Peyer's patch (tissue), 4 donors: ENCODE measurements at regions not wholly inside any gene's neighbourhood (a gene's known extent, or its start where the extent isn't known, plus 50 kb on each side); places are given as distances from the start of the nearest gene placed in this dataset.

Experiments used
- DNase-seq, 3 donors: peaks; one replicate each; pipeline ENCODE4 v3.0.0-alpha.2; 2017 to 2019
- H3K27ac ChIP-seq, 4 donors: fragments of 200-600 bp; sonication (generic); one replicate each; pipeline ENCODE4 v1.5.1; 2016 to 2019
- H3K27me3 ChIP-seq, 2 donors: fragments of 200-600 bp; sonication (generic); one replicate each; pipeline ENCODE4 v1.5.1; 2019
- H3K36me3 ChIP-seq, 3 donors: fragments of 200-600 bp; sonication (generic); one replicate each; pipeline ENCODE4 v1.5.1; 2016 to 2019
- H3K4me1 ChIP-seq, 4 donors: fragments of 200-600 bp; sonication (generic); one replicate each; pipeline ENCODE4 v1.5.1; 2016 to 2019
- H3K4me3 ChIP-seq, 4 donors: fragments of 200-600 bp; sonication (generic); 1 replicate in 3 of 4; 2 replicates in 1 of 4; pipeline ENCODE4 v1.5.1; 2016 to 2019; ENCODE audit warnings: mild to moderate bottlenecking in 1 of 4
- H3K9me3 ChIP-seq, 4 donors: fragments of 200-600 bp; sonication (generic); one replicate each; pipeline ENCODE4 v1.5.1; 2016 to 2019; ENCODE audit warnings: mild to moderate bottlenecking in 1 of 4
- POLR2A ChIP-seq, 2 donors: fragments of 450-650 bp; IDR thresholded peaks; one replicate each; pipeline ENCODE4 v1.5.1; 2017; ENCODE audit warnings: antibody characterized with exemption in 2 of 2, mild to moderate bottlenecking in 2 of 2, moderate library complexity in 2 of 2
- TF ChIP-seq, protein P1 (sequence below), 6 experiments: fragments of 450-650 bp in 4 of 6; fragments of 200-600 bp in 2 of 6; sonication (generic) in 1 of 6; IDR thresholded peaks; one replicate each; pipeline ENCODE4 v1.5.1; 2017 to 2019; ENCODE audit warnings: antibody characterized with exemption in 6 of 6, mild to moderate bottlenecking in 3 of 6, moderate library complexity in 1 of 6

DNA sequence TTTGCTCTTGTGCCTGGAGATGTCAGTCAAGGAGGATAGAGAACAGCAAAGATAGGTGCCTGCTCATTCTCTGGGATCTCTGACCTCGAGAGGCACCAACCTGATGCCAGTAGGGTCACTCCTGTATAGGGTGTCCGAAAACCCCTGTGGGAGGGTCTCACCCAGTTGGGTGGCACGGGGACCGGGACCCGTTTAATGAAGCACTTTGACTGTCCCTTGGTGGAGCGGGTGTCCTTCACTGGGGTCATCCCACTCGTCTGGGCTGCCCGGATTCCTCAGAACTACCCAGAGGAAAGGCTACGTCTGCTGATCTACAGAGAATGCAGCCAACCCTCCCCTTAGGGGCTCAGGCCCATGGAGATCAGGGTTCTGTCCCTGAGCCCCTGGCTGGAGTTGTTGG lies 157.6 kb downstream of the CAPZA3 start:
- H3K27ac ChIP-seq = no peak overlapping the region
- H3K27me3 ChIP-seq = no peaks in the 10 kb centered on the region
- no peaks in the 10 kb centered on the region for H3K36me3 ChIP-seq
- no peaks in the 10 kb centered on the region for H3K9me3 ChIP-seq
- no peak overlapping the region for H3K4me3 ChIP-seq
- H3K4me1 ChIP-seq = no peaks in the 10 kb centered on the region
- no peak for DNase-seq
- TF ChIP-seq POLR2A (IDR thresholded peaks at IDR 0.05) = no peak
- TF ChIP-seq, protein P1, sequence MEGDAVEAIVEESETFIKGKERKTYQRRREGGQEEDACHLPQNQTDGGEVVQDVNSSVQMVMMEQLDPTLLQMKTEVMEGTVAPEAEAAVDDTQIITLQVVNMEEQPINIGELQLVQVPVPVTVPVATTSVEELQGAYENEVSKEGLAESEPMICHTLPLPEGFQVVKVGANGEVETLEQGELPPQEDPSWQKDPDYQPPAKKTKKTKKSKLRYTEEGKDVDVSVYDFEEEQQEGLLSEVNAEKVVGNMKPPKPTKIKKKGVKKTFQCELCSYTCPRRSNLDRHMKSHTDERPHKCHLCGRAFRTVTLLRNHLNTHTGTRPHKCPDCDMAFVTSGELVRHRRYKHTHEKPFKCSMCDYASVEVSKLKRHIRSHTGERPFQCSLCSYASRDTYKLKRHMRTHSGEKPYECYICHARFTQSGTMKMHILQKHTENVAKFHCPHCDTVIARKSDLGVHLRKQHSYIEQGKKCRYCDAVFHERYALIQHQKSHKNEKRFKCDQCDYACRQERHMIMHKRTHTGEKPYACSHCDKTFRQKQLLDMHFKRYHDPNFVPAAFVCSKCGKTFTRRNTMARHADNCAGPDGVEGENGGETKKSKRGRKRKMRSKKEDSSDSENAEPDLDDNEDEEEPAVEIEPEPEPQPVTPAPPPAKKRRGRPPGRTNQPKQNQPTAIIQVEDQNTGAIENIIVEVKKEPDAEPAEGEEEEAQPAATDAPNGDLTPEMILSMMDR (IDR thresholded peaks at IDR 0.05) = no peak

DNA sequence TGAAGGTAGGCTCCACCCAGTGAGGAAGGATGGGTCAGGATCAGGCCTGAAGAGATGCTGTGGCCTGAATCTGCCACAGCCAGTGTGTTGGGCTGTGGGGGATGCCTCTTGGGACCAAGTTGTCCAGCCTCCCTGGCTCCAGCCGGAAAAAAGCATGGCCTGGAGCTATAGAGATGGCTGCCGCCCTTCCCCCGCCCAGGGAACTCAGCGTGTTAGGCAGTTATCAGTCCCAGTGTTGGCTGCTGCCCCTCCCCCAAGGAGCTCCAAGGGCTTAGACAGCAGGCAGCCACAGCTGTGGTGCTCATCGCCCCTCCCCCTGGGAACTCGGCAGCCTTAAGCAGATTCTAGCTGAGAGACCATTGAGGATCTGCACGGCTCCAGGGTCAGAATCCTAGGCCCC lies 158.0 kb downstream of the CAPZA3 start:
- H3K36me3 ChIP-seq = no peaks in the 10 kb centered on the region
- H3K9me3 ChIP-seq = no peaks in the 10 kb centered on the region
- no peak overlapping the region for H3K27ac ChIP-seq
- no peak for TF ChIP-seq POLR2A (IDR thresholded peaks at IDR 0.05)
- TF ChIP-seq, protein P1 (IDR thresholded peaks at IDR 0.05) = no peak
- no peak overlapping the region for H3K4me3 ChIP-seq
- no peak for DNase-seq
- no peaks in the 10 kb centered on the region for H3K27me3 ChIP-seq
- H3K4me1 ChIP-seq = no peaks in the 10 kb centered on the region

DNA sequence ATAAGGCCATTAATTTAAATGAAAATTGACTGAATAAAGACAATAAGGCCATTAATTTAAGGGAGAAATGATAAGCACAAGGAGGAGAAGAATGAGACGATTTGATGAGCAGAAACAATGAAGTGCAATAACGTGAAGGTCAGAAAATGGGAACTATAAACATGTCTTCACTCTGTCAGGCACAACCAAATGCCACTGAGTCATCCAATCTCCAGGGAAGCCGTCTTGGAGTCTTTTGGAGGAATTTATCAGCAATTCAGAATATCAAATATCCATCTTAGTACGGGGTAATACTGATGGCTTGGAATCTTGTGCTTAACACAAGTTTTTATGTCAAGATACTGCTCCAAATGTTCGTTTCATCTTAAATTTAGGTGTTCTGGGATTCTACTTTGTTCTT lies 159.9 kb downstream of the CAPZA3 start:
- H3K36me3 ChIP-seq = no peaks in the 10 kb centered on the region
- H3K27me3 ChIP-seq = no peaks in the 10 kb centered on the region
- no peaks in the 10 kb centered on the region for H3K9me3 ChIP-seq
- no peak overlapping the region for H3K4me3 ChIP-seq
- no peak for DNase-seq
- no peak overlapping the region for H3K27ac ChIP-seq
- no peaks in the 10 kb centered on the region for H3K4me1 ChIP-seq
- TF ChIP-seq, protein P1 (IDR thresholded peaks at IDR 0.05) = no peak
- TF ChIP-seq POLR2A (IDR thresholded peaks at IDR 0.05) = no peak

DNA sequence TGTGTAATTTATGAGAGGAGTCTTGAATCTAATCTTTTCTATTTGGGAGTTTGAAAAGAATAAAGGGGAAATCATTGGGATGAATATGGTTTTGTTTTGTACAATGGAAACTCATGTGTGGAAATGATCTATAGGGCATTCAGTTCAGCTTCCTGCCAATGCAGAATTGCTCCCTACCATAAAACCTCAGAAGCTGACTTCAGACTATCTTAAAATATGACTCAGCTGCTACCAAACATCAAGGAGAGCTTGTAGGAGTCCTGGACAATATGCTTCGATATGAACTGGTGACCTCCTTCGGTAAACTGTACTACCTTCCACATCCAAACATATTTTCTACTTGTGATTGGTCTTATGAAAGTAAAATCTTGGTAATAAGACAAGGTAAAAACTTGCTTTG lies 160.6 kb downstream of the CAPZA3 start:
- no peak for DNase-seq
- TF ChIP-seq, protein P1 (IDR thresholded peaks at IDR 0.05) = no peak
- TF ChIP-seq POLR2A (IDR thresholded peaks at IDR 0.05) = no peak
- Histone ChIP-seq H3K9me3 (no peaks in the 10 kb centered on the region), H3K4me3 (no peak overlapping the region), H3K36me3 (no peaks in the 10 kb centered on the region), H3K27ac (no peak overlapping the region), H3K4me1 (no peaks in the 10 kb centered on the region), H3K27me3 (no peaks in the 10 kb centered on the region)

DNA sequence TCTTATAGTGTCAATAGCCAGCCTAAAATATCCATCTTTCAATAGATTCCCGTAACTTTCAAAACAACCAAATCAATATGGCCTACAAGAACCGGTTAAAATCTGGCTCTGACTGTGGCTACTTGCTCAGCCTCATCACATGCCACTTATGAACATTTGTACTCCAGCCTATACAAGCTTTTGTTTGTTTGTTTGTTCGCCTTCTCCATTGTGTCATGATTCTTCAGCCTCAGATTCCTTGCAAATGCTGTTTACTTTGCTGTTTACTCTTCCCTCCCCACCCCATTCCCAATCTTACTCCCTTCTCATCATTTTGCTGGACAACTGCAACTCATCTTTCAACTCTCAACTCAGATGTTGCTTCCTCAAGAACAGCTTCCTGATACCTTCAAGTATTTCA lies 161.2 kb downstream of the CAPZA3 start:
- Histone ChIP-seq H3K4me1 (no peaks in the 10 kb centered on the region), H3K27ac (no peak overlapping the region), H3K36me3 (no peaks in the 10 kb centered on the region), H3K27me3 (no peaks in the 10 kb centered on the region), H3K4me3 (no peak overlapping the region), H3K9me3 (no peaks in the 10 kb centered on the region)
- DNase-seq = no peak
- TF ChIP-seq, protein P1 (IDR thresholded peaks at IDR 0.05) = no peak
- TF ChIP-seq POLR2A (IDR thresholded peaks at IDR 0.05) = no peak

DNA sequence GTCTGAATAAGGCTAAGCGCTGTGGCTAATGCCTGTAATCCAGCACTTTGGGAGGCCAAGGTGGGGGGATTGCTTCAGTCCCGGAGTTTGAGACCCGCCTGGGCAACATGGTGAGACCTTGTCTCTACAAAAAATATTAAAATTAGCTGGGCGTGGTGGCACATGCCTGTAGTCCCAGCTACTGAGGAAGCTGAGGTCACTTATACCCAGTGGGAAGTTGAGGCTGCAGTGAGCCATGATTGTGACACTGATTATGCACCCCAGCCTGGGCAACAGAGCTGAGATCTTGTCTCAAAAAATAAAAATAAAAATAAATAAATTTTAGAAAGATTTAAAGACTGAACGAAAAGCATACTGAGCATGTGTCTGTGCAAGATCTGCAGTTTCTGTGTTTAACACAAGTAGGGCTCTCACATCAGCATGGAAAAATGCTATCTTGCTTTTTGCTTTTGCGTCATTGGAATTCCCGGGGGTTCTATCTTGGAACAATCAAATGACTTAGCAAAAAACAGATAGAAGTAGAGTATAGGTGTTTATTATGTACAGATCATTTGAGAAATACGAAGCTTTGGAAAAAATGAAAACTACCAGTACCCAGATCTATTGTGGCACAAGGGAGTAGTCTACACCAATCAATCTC lies 161.9 kb downstream of the CAPZA3 start:
- TF ChIP-seq POLR2A (IDR thresholded peaks at IDR 0.05) = no peak
- TF ChIP-seq, protein P1 (IDR thresholded peaks at IDR 0.05) = no peak
- no peaks in the 10 kb centered on the region for H3K9me3 ChIP-seq
- no peaks in the 10 kb centered on the region for H3K36me3 ChIP-seq
- no peak overlapping the region for H3K27ac ChIP-seq
- H3K4me1 ChIP-seq = no peaks in the 10 kb centered on the region
- H3K27me3 ChIP-seq = no peaks in the 10 kb centered on the region
- DNase-seq = no peak
- no peak overlapping the region for H3K4me3 ChIP-seq
